ENCODE measurements at regions not wholly inside any gene's neighbourhood (a gene's known extent, or its start where the extent isn't known, plus 50 kb on each side); places are given as distances from the start of the nearest gene placed in this dataset.

GRCh38 chr2:181395851-181396250 lies 61.3 kb upstream of the ITGA4 start:
- H3K27ac ChIP-seq (ENCODE audit: low read length): no peak overlapping the region
- no peaks in the 10 kb centered on the region for H3K36me3 ChIP-seq (ENCODE audit: control insufficient read depth, insufficient read depth, low read length)
- no peaks in the 10 kb centered on the region for H3K9me3 ChIP-seq (ENCODE audit: control insufficient read depth, insufficient read depth, low read length)
- WGBS (ENCODE audit: insufficient coverage): 88% methylated on average over 2 of the region's 2 CpGs
- no peak overlapping the region for H3K4me3 Mint-ChIP-seq
- no peak for TF ChIP-seq CTCF (IDR thresholded peaks at IDR 0.05)
- no peaks in the 10 kb centered on the region for H3K36me3 Mint-ChIP-seq
- intact Hi-C loops (cut with micrococcal nuclease): loop anchor here (2.0 kb wide), 1 partner anchor 291 kb away; no protein-coding TSS in a partner anchor
- peaks cover 8% of the 10 kb centered on the region for H3K4me1 ChIP-seq (ENCODE audit: control insufficient read depth, insufficient read depth, low read length)
- H3K9me3 Mint-ChIP-seq: no peaks in the 10 kb centered on the region
- H3K4me3 ChIP-seq (ENCODE audit: low read length): no peak overlapping the region
- ATAC-seq: no peak
- peak overlapping the region; percentile 92 to 98 for H3K27ac Mint-ChIP-seq
- no peaks in the 10 kb centered on the region for H3K27me3 ChIP-seq (ENCODE audit: control insufficient read depth, insufficient read depth, low read length)
- H3K4me1 Mint-ChIP-seq: peaks cover 21 to 27% of the 10 kb centered on the region in 2 donors
- H3K27me3 Mint-ChIP-seq (ENCODE audit: low read depth in 2 of 2): no peaks in the 10 kb centered on the region
- DNase-seq: no peak

GRCh38 chr2:181396256-181397123 lies 60.7 kb upstream of the ITGA4 start:
- intact Hi-C loops (cut with micrococcal nuclease): no loop called here
- H3K9me3 Mint-ChIP-seq: no peaks in the 10 kb centered on the region
- H3K27ac Mint-ChIP-seq: peak overlapping the region; percentile 50 to 98

GRCh38 chr2:181397331-181397730 lies 59.9 kb upstream of the ITGA4 start:
- DNase-seq: no peak
- no peak for ATAC-seq
- H3K4me1 Mint-ChIP-seq: peaks cover 23 to 33% of the 10 kb centered on the region in 2 donors
- Histone ChIP-seq H3K27ac (ENCODE audit: low read length) (no peak overlapping the region), H3K27me3 (ENCODE audit: control insufficient read depth, insufficient read depth, low read length) (no peaks in the 10 kb centered on the region), H3K36me3 (ENCODE audit: control insufficient read depth, insufficient read depth, low read length) (no peaks in the 10 kb centered on the region), H3K4me1 (ENCODE audit: control insufficient read depth, insufficient read depth, low read length) (peaks cover 8% of the 10 kb centered on the region), H3K4me3 (ENCODE audit: low read length) (no peak overlapping the region), H3K9me3 (ENCODE audit: control insufficient read depth, insufficient read depth, low read length) (no peaks in the 10 kb centered on the region)
- H3K36me3 Mint-ChIP-seq: no peaks in the 10 kb centered on the region
- no peaks in the 10 kb centered on the region for H3K9me3 Mint-ChIP-seq
- intact Hi-C loops (cut with micrococcal nuclease): no loop called here
- no peak overlapping the region for H3K4me3 Mint-ChIP-seq
- WGBS (ENCODE audit: insufficient coverage): 91% methylated on average over 4 of the region's 4 CpGs
- peak overlapping the region in 1 of 2 donors; percentile 50 for H3K27ac Mint-ChIP-seq
- no peaks in the 10 kb centered on the region for H3K27me3 Mint-ChIP-seq (ENCODE audit: low read depth in 2 of 2)
- TF ChIP-seq CTCF (IDR thresholded peaks at IDR 0.05): no peak

More at GRCh38 chr2:181396256-181397123, 60.7 kb upstream of the ITGA4 start:
- Histone ChIP-seq H3K4me1 (ENCODE audit: control insufficient read depth, insufficient read depth, low read length) (peaks cover 8% of the 10 kb centered on the region), H3K27ac (ENCODE audit: low read length) (no peak overlapping the region), H3K36me3 (ENCODE audit: control insufficient read depth, insufficient read depth, low read length) (no peaks in the 10 kb centered on the region), H3K4me3 (ENCODE audit: low read length) (no peak overlapping the region), H3K27me3 (ENCODE audit: control insufficient read depth, insufficient read depth, low read length) (no peaks in the 10 kb centered on the region), H3K9me3 (ENCODE audit: control insufficient read depth, insufficient read depth, low read length) (no peaks in the 10 kb centered on the region)
- ATAC-seq: no peak
- no peak overlapping the region for H3K4me3 Mint-ChIP-seq
- peaks cover 21 to 27% of the 10 kb centered on the region in 2 donors for H3K4me1 Mint-ChIP-seq
- 89% methylated on average over 5 of the region's 6 CpGs for WGBS (ENCODE audit: insufficient coverage)
- TF ChIP-seq CTCF (IDR thresholded peaks at IDR 0.05): no peak
- no peaks in the 10 kb centered on the region for H3K27me3 Mint-ChIP-seq (ENCODE audit: low read depth in 2 of 2)
- DNase-seq: no peak
- H3K36me3 Mint-ChIP-seq: no peaks in the 10 kb centered on the region

Data from natural killer cell (primary cell).